Body of pancreas (tissue), 4 donors: ENCODE measurements at regions not wholly inside any gene's neighbourhood (a gene's known extent, or its start where the extent isn't known, plus 50 kb on each side); places are given as distances from the start of the nearest gene placed in this dataset.

Experiments used
- ATAC-seq: fragments of 150-250 bp; one replicate; pipeline ENCODE4 v1.9.1; 2016
- DNase-seq, 4 donors: peaks; one replicate each; pipeline ENCODE4 v3.0.0-alpha.2; 2019
- H3K27ac ChIP-seq, 4 donors: fragments of 200-600 bp; sonication (generic); 1 replicate in 3 of 4; 2 replicates in 1 of 4; pipeline versions ENCODE4 v1.5.1 to v1.6.1; 2016 to 2019; ENCODE audit warnings: mild to moderate bottlenecking in 1 of 4, mixed read lengths in 1 of 4, moderate library complexity in 1 of 4
- H3K27me3 ChIP-seq, 2 donors: fragments of 200-600 bp; sonication (generic); one replicate each; pipeline ENCODE4 v1.6.0; 2016; ENCODE audit warnings: mild to moderate bottlenecking in 1 of 2
- H3K36me3 ChIP-seq, 2 donors: fragments of 200-600 bp; sonication (generic); replicated peaks in 1 of 2; 2 replicates each; pipeline ENCODE4 v1.5.1; 2016; ENCODE audit warnings: low read depth in 2 of 2; ENCODE audit not compliant: insufficient read depth in 1 of 2
- H3K4me1 ChIP-seq: fragments of 200-600 bp; sonication (generic); one replicate; pipeline ENCODE4 v1.6.0; 2016
- H3K4me3 ChIP-seq, 2 donors: fragments of 200-600 bp; sonication (generic); 1 replicate in 1 of 2; 2 replicates in 1 of 2; pipeline ENCODE4 v1.5.1; 2016 to 2019
- H3K9me3 ChIP-seq, 3 donors: fragments of 200-600 bp; sonication (generic); 1 replicate in 2 of 3; 2 replicates in 1 of 3; pipeline ENCODE4 v1.5.1; 2016
- CTCF ChIP-seq, 7 experiments: fragments of 450-650 bp in 4 of 7; fragments of 200-600 bp in 3 of 7; sonication (generic) in 3 of 7; IDR thresholded peaks; one replicate each; pipeline ENCODE4 v1.5.1; 2016 to 2019; ENCODE audit warnings: antibody characterized with exemption in 7 of 7
- POLR2A ChIP-seq, 3 donors: fragments of 450-650 bp; IDR thresholded peaks; one replicate each; pipeline ENCODE4 v1.6.1; 2016; ENCODE audit warnings: antibody characterized with exemption in 3 of 3, mild to moderate bottlenecking in 2 of 3
- WGBS, 2 donors: methylation state at CpG; one replicate each; pipeline ENCODE4 v1.1.5; 2017; 5-methylcytosine and 5-hydroxymethylcytosine counted together
- intact Hi-C: fragments of 100-400 bp; cut with DNase I; formaldehyde crosslinking; loops from one replicate; pipeline ENCODE4 v1.15.1; 2023

DNA sequence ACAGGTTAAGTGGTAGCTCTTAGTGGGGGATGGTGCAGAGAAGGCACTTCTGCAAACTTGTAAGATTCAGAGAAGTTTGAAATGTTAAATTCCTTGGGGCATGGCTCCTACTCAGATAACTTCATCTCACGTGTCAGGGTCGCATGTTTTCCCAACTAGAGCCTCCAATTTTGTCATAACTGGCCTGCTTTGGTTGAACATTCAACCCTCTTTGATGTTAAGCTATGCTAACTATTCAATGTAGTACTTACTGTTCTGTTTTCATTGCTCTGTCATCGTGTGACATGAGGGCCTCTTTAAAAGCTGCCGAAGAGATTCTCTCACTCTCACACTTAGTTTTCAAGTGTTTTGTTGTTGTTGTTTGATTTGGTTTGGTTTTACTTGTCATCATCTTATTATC is 280.8 kb downstream of the CDH11 start:
- no peak overlapping the region for H3K4me3 ChIP-seq
- H3K4me1 ChIP-seq = no peaks in the 10 kb centered on the region
- no peaks in the 10 kb centered on the region for H3K9me3 ChIP-seq
- WGBS, 2 donors = 36 to 46% methylated on average over 4 of the region's 4 CpGs
- DNase-seq (no peak), ATAC-seq (no peak)
- intact Hi-C loops = no loop called here
- no peak overlapping the region for H3K27ac ChIP-seq
- no peaks in the 10 kb centered on the region for H3K27me3 ChIP-seq
- no peak for TF ChIP-seq POLR2A (IDR thresholded peaks at IDR 0.05)
- no peak for TF ChIP-seq CTCF (IDR thresholded peaks at IDR 0.05)
- no peaks in the 10 kb centered on the region for H3K36me3 ChIP-seq

GRCh38 chr16:64830653-64831052 is 291.2 kb downstream of the CDH11 start:
- TF ChIP-seq CTCF (IDR thresholded peaks at IDR 0.05) = no peak
- TF ChIP-seq POLR2A (IDR thresholded peaks at IDR 0.05) = no peak
- Histone ChIP-seq H3K9me3 (no peaks in the 10 kb centered on the region), H3K36me3 (no peaks in the 10 kb centered on the region), H3K27me3 (no peaks in the 10 kb centered on the region), H3K4me3 (no peak overlapping the region), H3K4me1 (no peaks in the 10 kb centered on the region), H3K27ac (no peak overlapping the region)
- intact Hi-C loops = no loop called here
- 31 to 33% methylated on average over 2 of the region's 2 CpGs for WGBS, 2 donors
- ATAC-seq (no peak), DNase-seq (no peak)

DNA sequence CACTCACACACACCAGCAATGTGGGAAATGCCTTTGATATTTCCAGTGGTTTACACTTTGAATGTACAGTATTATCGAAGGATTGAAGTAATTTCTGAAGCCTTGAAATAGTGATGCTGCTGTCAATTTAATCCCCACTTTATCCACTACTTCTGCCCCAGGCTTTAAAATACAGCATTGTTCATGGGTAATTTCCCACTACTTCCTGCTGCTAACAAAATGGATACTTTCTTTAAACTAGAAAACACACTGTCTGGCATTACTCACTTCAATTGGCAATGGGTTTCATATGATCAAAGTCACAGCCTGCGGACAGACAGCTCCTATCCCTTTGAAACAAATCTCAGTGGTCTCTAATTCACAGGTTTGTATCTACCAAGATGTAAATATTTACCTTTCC is 292.2 kb downstream of the CDH11 start:
- intact Hi-C loops = no loop called here
- no peak overlapping the region for H3K4me3 ChIP-seq
- TF ChIP-seq POLR2A (IDR thresholded peaks at IDR 0.05) = no peak
- no peak for TF ChIP-seq CTCF (IDR thresholded peaks at IDR 0.05)
- 63 to 71% methylated on average over 2 of the region's 2 CpGs for WGBS, 2 donors
- no peaks in the 10 kb centered on the region for H3K36me3 ChIP-seq
- ATAC-seq (no peak), DNase-seq (no peak)
- H3K27ac ChIP-seq = no peak overlapping the region
- H3K4me1 ChIP-seq = no peaks in the 10 kb centered on the region
- H3K27me3 ChIP-seq = no peaks in the 10 kb centered on the region
- no peaks in the 10 kb centered on the region for H3K9me3 ChIP-seq

GRCh38 chr16:64826374-64826773 is 295.5 kb downstream of the CDH11 start:
- Histone ChIP-seq H3K4me1 (no peaks in the 10 kb centered on the region), H3K9me3 (no peaks in the 10 kb centered on the region), H3K27ac (no peak overlapping the region), H3K27me3 (no peaks in the 10 kb centered on the region), H3K4me3 (no peak overlapping the region), H3K36me3 (no peaks in the 10 kb centered on the region)
- 72 to 78% methylated on average over 2 of the region's 2 CpGs for WGBS, 2 donors
- intact Hi-C loops = no loop called here
- no peak for DNase-seq
- TF ChIP-seq POLR2A (IDR thresholded peaks at IDR 0.05) (no peak), CTCF (IDR thresholded peaks at IDR 0.05) (no peak)
- no peak for ATAC-seq

DNA sequence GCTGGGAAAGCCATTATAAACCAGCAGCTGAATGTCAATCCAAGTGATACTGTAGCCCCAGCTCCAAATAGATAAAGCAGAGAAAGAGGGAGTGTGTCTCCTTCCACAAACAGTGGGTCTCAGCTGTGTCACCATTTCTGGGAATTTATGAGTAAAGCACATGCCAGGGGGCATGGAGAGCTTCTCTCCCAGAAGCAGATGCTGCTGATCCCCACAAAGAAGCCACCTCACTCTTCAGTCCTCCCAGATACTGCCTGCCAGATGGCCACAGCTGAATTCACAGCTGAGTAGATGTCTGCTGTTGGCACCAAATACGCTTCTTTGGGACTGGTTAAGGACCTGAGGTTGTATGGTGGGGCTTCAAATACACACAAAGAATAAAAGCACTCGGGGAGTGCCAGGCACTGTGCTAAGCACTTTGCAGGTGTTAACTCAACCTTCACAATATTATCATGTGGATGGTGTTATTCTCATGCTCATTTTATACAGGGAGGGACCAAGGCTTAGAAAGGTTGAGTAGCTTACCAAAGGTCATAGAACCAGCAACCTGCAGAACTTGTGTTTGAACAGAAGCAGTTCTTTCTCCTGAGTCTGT is 298.3 kb downstream of the CDH11 start:
- no peaks in the 10 kb centered on the region for H3K36me3 ChIP-seq
- no peaks in the 10 kb centered on the region for H3K9me3 ChIP-seq
- H3K27me3 ChIP-seq = no peaks in the 10 kb centered on the region
- TF ChIP-seq POLR2A (IDR thresholded peaks at IDR 0.05) (no peak), CTCF (IDR thresholded peaks at IDR 0.05) (no peak)
- 45 to 54% methylated on average over 2 of the region's 2 CpGs for WGBS, 2 donors
- no peak overlapping the region for H3K4me3 ChIP-seq
- DNase-seq = no peak
- no peak for ATAC-seq
- intact Hi-C loops = no loop called here
- H3K4me1 ChIP-seq = no peaks in the 10 kb centered on the region
- no peak overlapping the region for H3K27ac ChIP-seq
